Stimulated activated CD4-positive, alpha-beta T cell treated with anti-CD3 and anti-CD28 coated beads, Interleukin-15, amount 100 ng/mL, for 24 hours (primary cell): ENCODE measurements at regions not wholly inside any gene's neighbourhood (a gene's known extent, or its start where the extent isn't known, plus 50 kb on each side); places are given as distances from the start of the nearest gene placed in this dataset.

ENCODE experiments used
- DNase-seq: peaks from one replicate; pipeline ENCODE4 v3.0.0-alpha.2; 2020

DNA sequence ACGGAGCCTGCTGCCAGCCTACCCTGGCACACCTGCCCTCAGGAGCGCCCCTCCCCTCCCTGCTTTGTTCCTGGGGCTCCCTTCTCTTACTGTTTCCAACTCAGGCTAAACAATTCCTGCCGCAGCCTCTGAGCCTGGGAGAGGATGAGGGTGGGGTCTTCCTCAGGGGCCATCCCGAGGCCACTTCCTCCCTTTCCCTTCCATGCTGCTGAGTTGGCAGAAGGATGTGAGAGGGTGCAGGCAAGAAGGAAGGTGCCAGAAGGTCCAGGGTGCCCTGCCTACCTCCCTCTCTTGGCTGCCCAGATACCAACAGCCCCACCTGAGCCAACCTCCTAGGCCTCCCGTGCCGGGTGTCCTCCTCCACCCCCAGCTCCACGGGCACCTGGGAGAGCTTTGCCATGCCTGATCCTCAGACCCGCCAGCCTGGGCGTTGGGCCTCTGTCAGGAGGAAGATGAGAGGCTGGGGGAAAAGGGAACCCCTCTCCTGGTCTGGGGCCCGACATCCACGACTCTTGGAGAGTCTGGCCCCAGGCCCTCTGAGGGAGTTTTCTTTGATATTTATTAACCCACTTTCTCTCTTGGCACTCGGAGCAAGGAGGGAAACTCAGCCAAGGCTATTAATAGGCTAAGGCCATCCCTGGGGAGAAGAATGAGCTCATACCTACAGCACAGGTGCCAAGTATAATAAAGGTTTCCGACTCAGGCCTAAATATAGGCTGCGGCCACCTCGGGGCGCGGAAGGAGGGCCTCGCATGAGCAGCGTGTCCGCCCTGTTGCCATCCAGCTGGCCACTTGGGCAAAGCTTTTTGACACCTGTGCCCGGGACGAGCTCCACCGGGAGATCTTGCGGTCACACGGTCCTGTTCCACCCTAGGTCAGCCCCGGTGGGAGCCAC, 232.0 kb downstream of the ENGASE start:
- no peak for DNase-seq

DNA sequence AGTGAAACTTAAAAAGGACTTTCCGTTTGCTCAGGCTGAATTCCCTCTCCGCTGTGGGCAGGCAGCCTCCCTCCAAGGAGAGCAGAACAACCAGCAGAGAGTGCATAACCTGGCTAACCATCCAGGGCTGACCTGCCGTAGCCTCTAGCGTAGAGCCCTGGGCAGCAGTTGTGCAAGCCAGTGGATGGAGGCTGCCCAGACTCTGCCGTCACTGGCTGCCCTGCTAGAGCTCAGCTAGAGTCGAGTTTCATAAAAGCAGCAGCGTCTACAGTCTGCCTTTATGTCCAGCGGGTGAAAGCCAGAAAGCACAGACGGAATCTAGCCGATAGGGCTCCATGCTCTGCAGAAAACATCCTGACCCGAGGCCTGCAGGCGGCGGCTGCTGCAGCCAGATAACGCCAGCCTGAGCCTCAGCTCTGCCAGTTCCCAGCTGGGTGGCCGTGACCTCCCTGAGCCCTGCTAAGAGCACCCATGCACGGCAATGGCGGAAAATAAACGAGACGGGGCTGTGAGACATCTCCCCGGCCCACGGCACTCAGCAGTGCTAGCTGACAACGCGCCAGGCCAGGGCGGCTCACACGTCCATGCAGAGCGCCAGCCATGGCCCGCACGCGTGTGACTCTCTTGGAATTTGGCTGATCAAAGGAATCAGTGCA, 231.3 kb downstream of the ENGASE start:
- DNase-seq = no peak

DNA sequence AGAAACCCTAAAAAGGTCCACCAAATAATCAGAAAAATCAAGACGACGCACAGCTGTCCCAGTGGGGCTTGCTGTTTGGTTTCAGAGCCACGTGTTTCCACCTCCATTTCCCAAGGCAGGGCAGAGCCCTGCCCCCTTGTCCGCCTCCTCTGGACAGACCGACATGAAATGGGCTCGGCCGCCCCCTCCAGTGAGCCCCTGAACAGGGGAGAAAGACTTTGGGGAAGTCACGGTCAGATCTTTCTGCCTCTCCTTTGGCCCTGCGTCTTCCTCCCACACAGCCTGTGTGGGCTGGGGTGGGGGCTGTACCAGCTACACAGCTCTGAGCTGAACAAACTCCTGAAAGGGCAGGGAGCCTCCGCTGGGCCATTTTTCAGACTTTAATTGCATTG, 230.7 kb downstream of the ENGASE start:
- DNase-seq = no peak

DNA sequence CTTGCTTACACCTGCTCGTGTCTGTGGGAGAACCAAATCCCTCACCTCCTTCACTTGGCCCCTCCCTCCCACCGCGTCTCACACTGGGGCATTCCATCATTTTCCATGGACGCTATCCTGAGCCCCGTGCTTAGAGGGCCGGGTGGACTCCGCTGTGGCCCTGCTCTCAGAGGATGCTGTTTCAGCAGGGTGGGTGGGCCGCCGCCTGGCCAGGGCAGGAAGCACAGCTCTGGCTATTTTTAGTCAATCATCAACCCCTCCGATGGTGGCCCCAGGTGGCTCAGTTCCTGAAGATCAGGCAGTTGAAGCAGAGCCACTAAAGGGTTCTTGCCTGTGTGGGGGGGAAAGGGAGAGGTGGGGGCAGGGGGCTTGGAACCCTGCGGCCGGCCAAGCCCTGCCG, 230.3 kb downstream of the ENGASE start:
- DNase-seq = no peak

DNA sequence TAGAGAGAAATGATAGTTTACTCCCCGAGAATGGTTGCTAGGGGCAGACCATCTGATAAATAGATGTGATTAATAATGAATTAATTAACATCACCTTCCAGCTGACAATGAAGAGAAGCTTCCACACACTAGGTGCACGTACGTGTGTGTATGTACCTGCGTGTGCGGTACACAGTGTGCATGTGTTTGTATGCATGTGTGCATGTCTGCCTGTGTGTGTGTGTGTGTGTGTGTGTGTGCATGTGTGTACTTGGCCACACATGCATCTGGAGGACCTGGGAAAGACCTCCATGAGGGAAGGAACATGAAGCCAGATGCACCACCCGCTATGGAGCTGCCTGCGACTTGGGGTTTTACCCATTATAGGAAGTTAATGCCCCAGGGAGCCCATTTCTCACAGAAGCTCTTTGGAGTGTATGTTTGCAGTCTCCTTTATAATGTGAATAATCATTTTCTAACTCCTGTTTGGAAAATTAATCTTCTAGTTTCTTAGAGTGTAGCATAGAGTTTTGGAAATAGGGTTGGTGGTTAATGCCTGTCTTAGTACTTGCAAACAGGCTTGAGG, 229.1 kb downstream of the ENGASE start:
- no peak for DNase-seq

DNA sequence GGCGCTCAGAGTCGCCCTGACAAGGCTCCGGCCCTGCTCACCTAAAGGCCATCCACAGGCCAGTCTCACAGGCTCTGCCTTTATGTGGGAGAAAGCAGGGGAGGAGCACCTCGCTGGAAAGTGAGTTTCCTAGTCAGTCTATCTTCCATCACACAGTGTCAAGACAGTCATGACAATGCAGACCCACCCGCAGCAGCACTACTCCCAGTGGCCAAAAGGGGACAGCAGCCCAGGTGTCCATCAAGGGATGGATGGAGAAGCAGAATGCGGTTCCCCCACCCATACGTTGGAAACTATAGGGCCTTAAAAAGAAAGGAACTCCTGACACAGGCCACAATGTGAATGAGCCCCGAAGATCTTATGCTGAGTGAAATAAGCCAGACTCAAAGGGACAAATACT, 226.8 kb downstream of the ENGASE start:
- DNase-seq = no peak

DNA sequence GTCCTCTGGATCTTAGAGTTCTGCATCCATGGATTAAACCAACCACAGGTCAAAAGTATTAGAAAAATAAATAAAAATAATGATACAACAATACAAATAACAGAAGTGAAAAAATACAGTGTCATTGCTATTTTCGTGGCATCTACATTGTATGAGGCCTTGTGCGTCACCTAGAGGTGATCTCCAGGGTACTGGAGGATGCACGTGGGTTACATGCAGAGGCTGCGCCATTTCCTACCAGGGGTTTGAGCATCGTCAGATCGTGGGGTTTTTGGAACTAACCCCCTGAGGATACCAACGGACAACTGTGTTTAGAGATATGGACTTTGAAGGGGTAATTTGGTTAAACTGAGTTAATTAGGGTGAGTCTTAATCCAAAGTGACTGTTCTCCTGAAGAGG, 224.7 kb downstream of the ENGASE start:
- DNase-seq = no peak

DNA sequence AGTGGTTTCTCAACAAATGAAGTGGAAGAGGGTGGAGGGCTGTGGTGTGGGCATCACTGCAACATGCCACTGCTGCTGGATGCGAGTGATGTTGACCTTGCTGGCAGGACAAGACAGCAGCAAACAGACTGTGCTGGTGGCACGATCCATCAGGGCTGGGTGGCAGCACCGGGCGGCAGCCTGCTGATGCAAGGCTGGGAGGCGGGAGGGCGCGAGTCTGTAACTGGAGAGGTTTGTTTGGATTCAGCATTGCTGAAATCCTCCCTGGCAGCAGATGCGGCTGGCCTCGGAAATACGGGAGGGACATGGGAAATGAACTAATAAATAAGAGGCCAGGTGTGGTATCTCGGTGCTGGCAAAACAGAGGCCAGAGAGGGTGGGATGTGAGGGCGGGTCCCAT, 224.2 kb downstream of the ENGASE start:
- DNase-seq = no peak

DNA sequence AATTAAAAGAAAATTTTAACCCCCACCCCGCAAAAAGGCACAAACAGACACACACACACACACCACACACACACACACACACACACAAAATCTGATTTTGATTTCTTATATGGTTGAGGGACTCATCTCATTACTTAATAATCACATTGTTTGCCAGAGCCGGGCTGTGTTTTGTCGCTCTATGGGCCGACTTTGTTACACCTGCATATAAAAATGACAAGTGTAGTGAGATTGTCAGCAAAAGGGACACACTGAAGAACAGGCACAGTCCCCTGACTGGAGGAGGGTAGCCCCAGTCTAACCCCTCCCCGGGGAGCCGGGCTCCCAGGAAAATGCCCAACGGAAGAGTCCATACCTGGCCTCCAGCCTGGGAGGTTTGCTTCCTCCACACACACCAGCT, 221.6 kb downstream of the ENGASE start:
- no peak for DNase-seq

DNA sequence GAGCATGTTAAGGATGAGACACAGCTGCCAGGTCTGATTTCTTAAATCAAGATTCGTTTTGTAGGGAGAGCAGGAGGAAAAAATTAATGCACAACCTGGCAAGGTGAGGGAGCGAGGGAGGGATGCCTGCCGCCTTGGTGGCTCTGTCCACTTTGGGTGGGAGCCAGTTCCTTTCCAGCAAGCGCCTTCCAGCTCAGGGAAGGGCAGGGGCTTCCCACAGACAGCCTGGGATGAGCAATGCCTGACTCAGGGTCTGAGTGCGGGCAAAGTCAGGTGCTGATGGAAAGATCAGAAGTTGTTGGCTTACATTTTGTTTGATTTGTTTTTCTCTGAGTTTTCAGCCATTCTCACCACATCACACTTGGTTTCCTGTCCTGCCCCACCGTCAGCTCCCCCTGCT, 220.7 kb downstream of the ENGASE start:
- no peak for DNase-seq

DNA sequence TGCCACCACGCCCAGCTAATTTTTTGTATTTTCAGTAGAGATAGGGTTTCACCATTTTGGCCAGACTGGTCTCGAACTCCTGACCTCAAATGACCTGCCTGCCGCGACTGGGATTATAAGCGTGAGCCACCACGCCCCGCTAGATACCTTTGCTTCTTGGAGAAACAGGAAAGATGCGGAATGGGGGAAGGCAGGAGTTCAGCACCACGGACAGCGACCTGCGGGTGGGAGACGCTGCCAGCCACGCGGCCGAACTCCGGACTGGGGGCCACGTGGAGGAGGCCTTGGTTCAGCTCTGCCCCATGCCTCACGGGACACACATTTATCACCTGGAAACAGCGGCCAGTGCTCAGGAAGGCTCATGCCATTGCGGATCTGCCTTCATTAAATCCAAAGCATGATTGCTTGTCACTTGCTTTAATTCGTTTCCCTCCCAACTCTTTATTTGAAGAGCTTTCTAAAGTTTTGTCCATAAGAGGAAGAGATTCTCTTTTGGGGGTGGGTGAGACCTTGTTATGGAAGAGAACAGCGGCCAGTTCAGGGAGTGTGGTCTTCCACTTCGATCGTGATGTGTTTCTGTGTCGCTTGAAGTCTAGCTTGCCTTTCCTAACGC, 219.9 kb downstream of the ENGASE start:
- peak; percentile 51 for DNase-seq

DNA sequence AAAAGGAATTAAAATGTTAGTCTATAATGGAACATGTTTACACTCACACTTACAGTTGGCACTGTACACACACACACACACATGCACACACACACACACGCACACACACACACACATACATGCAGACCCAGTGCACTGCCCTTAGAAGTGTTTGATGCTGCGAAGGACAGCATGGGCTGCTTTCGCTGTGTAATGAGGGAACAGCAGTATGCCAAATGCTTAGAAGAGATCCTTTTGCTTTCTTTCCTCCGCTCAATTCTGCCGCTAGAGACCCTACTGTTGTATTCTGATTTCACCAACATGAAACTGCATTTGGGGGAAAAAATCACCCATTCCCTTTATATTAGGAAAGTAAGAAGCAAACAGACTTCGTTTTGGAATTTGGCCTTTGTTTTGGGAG, 217.9 kb downstream of the ENGASE start:
- no peak for DNase-seq

DNA sequence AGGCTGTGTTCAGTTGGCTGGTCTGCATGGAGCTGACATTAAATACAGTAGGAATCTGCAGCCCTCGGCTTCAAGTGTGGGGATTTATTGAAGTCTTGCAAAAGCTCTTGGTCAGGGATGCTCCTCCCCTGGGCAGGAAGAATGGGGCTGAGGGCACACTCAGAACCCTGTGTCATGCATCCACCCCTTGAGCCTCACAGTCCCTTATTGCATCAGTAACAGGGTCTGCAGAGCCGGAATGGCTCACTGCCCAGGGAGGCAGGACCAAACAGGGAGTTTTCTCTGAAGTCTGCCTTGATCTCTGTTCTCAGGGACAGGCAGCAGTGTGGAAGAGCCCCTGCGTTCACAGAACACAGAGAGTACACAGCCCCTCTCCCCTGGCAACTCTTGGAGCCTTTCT, 216.8 kb downstream of the ENGASE start:
- no peak for DNase-seq

DNA sequence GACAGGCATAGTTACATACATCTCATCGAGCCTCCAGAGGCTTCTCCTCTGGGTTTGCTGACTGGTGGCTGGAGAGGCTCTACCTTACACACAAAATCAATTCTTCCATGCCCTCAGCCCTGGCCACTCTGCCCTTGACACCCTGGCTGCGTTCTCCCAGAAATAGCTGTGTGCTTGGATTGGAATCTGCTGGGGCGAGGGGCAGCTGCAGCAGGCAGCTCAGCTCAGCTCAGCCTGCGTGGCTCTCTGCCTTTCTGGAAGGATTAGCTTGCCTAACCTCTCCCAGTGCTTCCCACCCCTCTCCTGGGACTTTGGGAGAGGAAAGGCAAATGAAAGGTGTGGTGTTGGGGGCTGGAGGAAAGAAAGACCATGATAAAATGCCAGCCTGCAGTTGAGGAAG, 216.1 kb downstream of the ENGASE start:
- no peak for DNase-seq

DNA sequence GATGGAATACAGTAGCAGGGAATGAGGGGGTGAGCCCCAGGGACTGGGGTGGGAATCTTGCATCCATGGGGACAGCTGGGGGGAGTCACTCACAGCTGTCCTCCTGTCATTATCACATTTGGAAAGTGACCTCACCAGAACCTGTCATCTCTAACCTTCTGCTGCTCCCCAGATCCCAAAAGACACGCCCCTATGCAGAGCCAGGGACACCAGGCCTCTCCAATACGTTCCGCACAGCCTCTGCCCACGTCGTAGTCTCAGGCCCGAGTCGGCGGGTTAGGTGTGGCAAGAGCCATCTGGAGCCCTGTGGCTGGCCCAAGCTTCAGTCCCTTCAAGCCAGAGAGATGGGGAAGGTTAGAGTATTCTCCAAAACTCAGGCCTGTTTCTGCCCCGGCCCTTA, 214.3 kb downstream of the ENGASE start:
- DNase-seq = no peak

DNA sequence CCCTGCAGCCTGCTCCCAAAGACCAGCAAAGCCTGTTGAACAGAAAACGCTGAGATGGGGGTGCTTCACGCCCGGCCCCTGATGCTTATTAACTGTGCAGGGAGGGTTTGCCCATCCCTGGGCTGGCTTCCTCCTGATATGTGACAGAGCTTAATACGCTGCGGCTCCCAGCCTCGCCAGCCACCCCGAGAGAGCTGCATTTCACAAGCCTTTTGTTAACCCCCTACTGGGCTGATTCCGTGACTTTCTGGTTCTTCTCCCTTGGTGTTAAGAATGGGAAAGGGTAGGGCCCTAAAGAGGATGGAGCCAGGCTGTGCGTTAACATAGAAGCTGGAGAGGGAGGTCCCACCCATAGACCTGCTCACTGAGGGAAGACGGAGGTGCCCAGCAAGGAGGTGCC, 211.8 kb downstream of the ENGASE start:
- DNase-seq = no peak

DNA sequence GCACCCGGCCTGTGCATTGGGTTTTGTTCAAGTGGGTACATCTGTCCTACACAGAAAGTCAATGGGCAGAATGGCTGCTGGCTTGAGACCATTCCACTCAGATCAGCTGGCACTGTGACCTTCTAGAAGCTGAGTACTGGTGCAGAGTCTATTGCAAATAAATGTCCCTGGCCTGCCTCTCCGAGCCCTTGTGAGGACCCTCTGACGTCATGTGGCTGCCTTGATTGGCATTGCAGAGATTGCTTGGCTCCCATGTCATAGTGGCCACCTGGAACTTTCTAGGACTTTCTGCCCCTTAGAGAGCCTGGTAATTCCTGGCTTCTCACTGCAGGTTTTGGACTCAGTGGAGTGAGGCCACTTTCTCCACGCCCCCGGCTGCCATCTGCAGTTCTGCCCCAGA, 211.3 kb downstream of the ENGASE start:
- DNase-seq = no peak

DNA sequence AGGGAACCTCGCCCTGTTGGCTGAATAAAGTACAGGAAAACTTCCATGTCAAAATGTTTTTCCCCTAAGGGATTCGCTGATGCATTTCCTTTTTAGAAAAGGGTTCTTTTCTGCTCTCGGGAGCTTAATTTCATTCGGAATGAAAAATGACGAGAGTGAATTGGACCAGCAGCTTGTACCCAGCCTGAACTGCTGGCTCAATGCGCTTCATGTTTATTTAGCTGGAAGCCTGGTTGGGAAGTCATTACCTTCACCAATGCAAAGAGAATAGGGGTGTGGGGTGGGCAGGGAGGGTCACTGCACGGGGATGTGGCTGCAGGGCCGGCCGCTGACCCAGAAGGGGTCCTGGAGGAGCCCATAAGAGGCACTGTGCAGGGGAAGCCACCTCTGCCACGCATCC, 207.7 kb downstream of the ENGASE start:
- no peak for DNase-seq

DNA sequence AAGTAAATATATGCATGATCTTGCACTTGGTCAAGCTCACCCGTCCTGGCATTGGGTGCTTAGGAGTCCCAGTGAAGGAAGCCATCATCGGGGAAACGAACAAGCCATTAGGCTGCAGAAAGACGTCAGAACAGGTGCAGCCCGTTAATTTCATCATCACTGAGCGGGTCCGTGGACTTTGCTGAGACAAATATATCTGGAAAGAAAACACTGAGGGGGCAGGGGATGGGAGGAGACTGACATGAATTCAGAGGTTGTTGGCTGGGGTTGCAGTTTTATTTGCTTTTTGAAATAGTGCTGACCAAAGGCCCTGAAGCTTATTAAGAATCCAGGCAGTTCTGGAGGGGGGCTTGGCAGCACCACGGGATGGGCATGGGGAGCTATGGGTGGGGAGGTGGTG, 207.2 kb downstream of the ENGASE start:
- DNase-seq = no peak

DNA sequence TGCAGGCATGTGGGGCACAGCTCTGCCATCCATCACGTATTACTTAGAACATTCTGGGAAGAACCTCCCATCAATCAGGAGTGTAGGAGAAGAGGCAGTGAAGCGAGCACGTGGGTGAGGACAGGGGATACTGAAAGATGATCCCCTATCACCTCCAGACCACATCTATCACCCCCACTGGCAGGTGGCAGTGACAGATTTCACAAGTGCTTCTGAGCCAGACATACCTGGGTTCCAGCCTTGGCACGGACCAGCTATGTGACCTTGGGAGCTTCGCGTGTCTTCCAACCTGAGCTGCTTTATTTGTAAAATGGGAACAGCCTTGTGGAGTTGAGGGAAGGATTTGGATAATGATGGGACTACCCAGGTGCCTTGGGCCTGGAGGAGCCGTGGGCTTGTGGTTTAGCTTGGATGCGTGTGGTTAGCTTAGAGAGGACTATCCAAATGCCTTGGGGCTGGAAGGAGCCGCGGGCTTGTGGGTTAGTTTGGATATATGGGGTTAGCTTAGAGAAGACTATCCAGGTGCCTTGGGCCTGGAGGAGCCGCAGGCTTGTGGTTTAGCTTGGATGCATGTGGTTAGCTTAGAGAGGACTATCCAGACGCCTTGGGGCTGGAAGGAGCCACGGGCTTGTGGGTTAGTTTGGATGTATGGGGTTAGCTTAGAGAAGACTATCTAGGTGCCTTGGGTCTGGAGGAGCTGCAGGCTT, 206.4 kb downstream of the ENGASE start:
- no peak for DNase-seq

DNA sequence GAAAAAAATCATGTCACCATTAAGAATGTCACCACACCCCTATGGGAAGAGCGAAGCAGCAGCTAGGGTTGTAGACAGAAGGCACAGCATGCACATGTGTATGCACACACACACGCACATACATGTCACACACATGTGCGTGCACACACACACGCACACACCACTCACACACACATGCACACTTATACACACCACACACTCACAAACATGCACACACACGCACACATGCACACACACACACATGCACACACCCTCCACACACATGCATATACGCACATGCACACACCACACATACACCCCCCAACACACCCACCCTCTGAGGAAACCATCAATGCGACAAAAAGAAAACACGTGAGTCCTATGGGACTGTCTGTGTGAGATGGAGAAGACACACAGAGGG, 205.4 kb downstream of the ENGASE start:
- DNase-seq = no peak

DNA sequence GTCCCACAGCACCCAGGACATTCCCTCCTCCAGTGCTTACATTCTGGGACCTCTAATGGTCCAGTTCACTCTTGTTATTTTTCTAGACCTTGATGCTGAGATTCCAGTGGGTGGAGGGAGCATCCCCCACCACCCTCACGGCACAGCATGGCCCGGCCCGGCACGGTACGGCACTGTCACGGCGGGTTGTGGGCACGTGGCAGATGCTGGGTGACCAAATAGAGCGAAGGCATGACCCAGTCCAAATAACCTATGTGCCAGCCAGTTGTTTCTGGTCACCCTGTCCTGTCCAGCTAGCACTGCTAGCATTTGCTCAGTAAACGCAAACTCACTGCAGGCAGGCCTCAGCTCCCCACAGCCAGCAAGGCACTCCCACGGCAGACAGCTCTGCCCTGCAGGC, 204.7 kb downstream of the ENGASE start:
- DNase-seq = no peak

DNA sequence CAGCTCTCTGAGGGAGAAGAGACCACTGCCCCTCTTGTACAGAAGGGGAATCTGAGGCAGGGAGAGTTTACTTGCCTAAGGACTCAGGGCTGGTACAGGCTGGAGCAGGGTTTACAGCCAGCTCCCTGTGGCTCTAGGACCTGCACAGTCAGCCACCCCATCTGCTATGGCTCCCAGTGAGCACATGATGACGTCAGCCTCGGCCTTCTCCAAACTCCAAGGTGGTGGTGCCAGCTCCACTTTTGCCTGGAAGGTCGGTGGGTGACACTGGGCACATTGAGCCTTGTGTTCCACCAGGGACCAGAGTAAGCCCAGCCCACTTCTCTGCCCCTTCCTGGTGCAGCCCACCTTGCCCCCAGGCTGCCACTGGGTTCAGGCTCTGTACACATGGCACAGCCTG, 202.2 kb downstream of the ENGASE start:
- DNase-seq = no peak
